ENCODE measurements at regions not wholly inside any gene's neighbourhood (a gene's known extent, or its start where the extent isn't known, plus 50 kb on each side); places are given as distances from the start of the nearest gene placed in this dataset.

DNA sequence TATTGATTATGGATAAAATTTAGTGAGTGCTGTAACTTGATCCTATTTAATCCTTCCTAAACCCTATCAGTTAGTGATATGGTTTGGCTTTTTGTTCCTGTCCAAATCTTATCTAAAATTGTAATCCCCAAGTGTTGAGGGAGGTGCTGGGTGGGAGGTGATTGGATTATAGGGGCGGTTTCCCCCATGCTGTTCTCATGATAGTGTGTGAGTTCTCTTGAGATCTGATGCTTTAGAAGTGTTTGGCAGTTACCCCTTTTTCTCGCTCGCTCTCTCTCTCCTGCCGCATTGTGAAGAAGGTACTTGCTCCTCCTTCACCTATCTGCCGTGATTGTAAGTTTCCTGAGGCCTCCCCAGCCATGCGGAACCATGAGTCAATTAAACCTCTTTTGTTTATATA lies 134.0 kb upstream of the SUCLG2 start:
- no peak for DNase-seq (ENCODE audit: low read depth)

- no peak for DNase-seq (ENCODE audit: low read depth)
These were observed 129.2 kb upstream of the SUCLG2 start for GRCh38 chr3:67783281-67784250.

- DNase-seq (ENCODE audit: low read depth) = no peak
These were observed 127.5 kb upstream of the SUCLG2 start for GRCh38 chr3:67781871-67782270.

- DNase-seq (ENCODE audit: low read depth) = no peak
These were observed 126.8 kb upstream of the SUCLG2 start for GRCh38 chr3:67781218-67781617.

DNA sequence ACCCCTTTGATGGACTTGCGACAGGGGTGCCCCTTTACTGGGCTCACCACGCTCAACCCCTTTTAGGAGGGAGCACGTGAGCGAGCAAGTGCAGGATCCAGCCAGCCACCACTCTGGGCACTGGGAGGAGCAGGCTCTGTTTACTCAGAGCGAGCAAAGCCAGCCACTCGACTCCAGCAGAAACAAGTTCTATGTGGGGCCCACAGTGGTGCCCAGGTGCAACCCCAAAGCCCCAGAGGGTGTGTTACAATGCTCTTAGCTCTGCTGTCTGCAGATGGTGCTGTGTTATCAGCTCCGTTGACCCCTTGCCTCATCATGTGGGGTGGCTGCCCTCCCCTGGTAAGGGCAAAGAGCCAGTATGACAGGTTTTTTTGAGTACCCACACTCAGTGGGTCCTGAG lies 120.3 kb upstream of the SUCLG2 start:
- no peak for DNase-seq (ENCODE audit: low read depth)

DNA sequence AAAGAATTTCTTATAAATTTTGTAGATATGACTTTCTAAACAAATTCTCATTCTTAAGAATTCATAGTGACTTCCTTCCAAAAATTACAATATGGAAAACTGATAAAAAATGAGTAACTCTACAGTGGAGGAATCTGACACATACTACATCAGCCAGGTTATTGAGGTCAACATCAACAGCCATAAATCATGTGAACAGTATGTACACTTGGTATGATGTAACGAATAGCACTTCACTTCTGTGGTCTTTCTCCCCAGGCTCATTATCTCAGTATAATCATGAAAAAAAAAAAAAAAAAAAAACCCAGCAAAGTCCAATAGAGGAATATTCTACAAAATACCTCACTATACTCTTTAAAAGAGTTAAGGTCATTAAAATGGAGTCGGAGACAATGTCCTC lies 111.2 kb upstream of the SUCLG2 start:
- DNase-seq (ENCODE audit: low read depth) = no peak

GRCh38 chr3:67745296-67745695 lies 90.9 kb upstream of the SUCLG2 start:
- no peak for DNase-seq (ENCODE audit: low read depth)

- no peak for DNase-seq (ENCODE audit: low read depth)
These were observed 90.3 kb upstream of the SUCLG2 start for GRCh38 chr3:67744699-67745098.

- no peak for DNase-seq (ENCODE audit: low read depth)
These were observed 85.4 kb upstream of the SUCLG2 start for GRCh38 chr3:67739851-67740250.

DNA sequence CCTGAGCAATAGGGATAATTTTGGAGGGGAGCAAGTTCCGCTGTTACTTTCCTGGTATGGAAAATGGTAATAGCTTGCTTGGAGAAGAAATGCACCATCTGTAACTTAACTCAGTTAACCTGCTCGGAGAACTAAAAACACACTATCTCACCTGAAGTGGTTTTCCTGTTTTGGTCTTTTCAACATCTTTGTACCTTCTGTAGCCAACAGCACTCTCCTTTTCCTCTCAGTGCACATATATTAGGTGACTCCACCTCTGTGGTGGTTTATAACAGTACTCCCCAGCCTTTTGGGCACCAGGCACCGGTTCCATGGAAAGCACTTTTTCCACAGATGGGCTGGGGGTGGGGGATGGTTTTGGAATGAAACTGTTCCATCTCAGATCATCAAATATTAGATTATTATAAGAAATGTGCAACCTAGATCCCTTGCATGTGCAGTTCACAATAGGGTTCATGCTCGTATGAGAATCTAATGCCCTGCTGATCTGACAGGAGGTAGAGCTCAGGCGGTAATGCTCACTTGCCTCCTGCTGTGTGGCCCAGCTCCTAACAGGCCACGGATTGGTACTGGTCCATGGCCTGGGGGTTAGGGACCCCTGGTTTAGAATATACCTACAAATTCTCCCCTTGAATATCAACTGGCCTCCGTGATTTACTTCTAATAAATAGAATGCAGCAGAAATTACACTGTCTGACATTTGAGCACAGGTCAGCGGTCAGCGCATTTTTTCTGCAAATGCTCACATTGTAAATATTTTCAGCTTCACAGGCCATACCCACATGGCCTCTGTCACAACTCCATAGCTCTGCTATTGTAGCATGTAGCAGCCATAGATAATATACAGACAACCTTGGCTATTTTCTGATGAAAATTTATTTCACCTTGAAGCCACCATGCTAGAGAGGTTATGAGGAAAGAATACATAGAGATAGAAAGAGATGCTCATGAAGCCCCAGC lies 83.8 kb upstream of the SUCLG2 start:
- no peak for DNase-seq (ENCODE audit: low read depth)

DNA sequence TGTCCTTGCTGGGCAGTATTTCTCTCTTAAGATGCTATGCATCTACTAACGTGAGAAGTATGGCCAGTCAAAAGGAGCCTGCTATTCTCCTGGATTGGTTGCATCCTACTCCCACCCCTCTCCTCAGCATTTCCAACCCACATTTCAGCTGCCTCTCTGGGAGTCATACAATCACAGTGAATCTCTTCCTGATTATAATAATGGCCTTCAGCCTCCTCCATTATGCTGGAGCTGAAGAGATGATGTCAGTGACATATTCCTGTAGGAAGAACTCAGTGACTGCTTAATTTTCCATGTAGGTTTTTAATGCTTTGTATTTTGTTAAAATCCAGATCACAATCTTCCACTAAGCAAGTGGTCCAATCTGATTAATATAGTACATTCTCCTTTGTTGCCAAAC lies 82.7 kb upstream of the SUCLG2 start:
- DNase-seq (ENCODE audit: low read depth) = no peak

DNA sequence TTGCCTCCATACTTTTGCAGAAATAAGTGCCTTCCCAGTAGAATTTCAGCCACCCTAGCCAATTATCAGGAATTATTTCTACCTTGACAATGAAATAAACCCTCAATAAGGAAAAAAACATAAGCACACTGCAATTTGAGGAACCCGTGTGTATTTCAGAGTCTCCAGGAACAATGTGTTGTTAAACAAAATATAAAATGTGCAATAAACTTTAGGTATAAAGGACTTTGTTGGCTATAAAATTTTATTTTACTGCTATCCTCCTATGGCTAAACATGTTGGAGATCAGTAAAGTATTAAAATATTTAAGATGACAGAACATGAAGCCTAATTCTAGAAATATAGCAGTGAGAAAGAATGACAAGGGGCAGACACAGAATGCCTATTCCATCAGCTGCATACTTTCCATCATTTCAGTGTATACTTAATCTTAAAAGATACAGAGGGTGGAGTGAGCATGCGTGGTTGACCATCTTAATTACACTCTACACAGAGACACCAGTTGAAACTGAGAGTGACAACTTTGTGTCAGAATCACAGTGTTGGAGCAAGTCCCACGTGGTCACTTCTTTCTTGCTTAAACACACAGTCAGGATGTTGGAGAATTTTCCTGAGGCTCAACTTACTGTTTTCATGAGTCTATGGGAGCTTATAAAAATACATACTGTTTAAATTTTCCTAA lies 79.0 kb upstream of the SUCLG2 start:
- no peak for DNase-seq (ENCODE audit: low read depth)

DNA sequence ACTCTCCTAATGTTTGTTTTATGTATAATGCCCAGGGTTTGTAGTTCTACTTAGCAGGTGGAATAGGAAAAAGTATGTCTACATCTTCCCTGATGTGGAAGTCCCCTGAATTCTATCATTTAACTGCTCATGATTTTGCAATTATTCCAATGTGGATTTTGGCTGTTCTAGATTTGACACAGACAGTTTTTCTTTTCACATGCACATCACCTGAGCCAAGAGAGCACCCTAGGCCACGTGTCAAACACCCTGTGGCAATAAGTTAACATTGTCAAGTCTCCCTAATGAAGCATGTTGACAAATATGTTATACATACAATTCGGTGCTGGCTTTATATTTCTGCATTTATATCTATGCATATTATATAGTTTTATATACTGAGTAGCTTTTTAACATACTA lies 70.0 kb upstream of the SUCLG2 start:
- no peak for DNase-seq (ENCODE audit: low read depth)

DNA sequence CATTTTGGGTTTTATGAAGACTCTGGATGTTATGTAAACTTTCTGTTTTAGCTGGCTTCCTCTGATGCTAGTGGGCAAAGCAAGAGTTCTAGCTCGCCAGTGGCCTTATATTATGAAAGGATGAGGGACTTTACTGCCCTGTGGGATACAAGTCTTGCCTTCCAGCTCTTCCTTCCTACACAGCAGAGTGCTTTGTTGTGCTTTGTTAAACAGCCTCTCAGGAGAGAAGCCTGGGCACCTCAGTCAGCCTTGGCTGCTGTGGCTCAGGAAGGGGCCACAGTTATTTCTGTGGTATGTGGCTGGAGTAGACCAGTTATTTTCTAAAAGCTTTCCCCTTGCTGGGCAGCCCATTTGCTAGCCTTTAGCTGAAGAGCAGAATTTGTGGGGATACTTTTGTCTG lies 69.5 kb upstream of the SUCLG2 start:
- DNase-seq (ENCODE audit: low read depth) = no peak

GRCh38 chr3:67719333-67719732 lies 64.9 kb upstream of the SUCLG2 start:
- no peak for DNase-seq (ENCODE audit: low read depth)

GRCh38 chr3:67715971-67716370 lies 61.6 kb upstream of the SUCLG2 start:
- DNase-seq (ENCODE audit: low read depth) = no peak

DNA sequence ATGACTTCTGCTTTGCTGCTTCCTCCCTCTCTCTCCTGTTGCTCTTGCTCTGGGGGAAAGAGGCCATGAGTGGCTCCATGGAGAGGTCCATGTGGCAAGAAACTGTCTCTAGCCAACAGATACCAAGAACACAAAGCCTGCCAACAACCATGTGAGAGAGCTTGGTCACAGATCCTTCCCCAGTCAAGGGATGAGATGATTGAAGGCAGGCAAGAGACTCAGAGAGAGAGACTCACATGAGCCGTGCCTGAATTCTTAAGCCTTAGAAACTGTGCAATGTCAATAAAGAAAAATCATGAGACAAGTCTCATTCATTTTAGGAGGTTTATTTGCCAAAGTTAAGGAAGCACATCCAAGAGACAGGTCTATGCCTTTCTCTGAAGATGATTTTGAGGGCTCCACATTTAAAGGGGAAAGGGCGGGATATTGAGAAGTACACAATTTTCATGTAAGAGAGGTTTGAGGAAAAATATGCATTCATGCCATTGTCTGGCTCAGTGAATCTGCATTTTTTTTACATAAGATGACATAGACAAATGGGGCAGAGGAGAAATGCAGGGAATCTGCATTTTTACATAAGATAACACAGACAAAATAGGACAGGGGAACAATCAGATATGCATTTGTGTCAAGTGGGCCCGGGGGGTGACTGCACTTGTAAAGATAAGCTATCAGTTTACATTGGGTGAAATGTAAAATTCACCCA lies 59.5 kb upstream of the SUCLG2 start:
- no peak for DNase-seq (ENCODE audit: low read depth)

GRCh38 chr3:67712259-67712658 lies 57.8 kb upstream of the SUCLG2 start:
- DNase-seq (ENCODE audit: low read depth) = no peak

DNA sequence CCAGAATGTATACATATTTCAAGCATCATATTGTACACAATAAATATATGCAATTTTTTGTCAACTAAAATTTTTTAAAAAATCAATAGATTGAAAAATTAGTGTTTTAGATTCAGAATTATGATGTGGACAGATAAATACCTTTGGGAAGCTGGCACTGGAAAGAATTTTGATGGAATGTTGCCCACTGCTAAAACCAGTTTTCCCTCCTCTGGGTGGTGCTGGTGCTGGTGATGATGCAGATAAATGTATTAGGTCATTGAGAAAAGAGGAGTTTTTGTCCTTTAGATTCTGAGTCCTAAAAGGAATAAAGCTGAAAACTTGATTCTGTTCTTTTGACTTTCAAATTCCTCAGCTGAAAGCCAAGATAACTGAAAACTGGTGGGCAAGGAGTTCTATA lies 56.0 kb upstream of the SUCLG2 start:
- no peak for DNase-seq (ENCODE audit: low read depth)

- DNase-seq (ENCODE audit: low read depth) = no peak
These were observed 52.5 kb upstream of the SUCLG2 start for GRCh38 chr3:67706934-67707333.

GRCh38 chr3:67704322-67704721 lies 49.9 kb upstream of the SUCLG2 start:
- DNase-seq (ENCODE audit: low read depth) = no peak
